ENCODE measurements at regions not wholly inside any gene's neighbourhood (a gene's known extent, or its start where the extent isn't known, plus 50 kb on each side); places are given as distances from the start of the nearest gene placed in this dataset.

- TF ChIP-seq CTCF (conservative IDR thresholded peaks at IDR 0.05; ENCODE audit: low read depth, low read length): no peak
- no peak for DNase-seq (ENCODE audit: low read depth)
Observed at GRCh38 chr5:165665735-165666400, 2160.4 kb downstream of the MAT2B start.

GRCh38 chr5:165673499-165673898 lies 2168.1 kb downstream of the MAT2B start:
- no peak for TF ChIP-seq CTCF (conservative IDR thresholded peaks at IDR 0.05; ENCODE audit: low read depth, low read length)
- no peak for DNase-seq (ENCODE audit: low read depth)
- no peak overlapping the region for H3K4me3 ChIP-seq (ENCODE audit: low read length)

More at GRCh38 chr5:165665735-165666400, 2160.4 kb downstream of the MAT2B start:
- no peak overlapping the region for H3K4me3 ChIP-seq (ENCODE audit: low read length)

- H3K4me3 ChIP-seq (ENCODE audit: low read length): no peak overlapping the region
- TF ChIP-seq CTCF (conservative IDR thresholded peaks at IDR 0.05; ENCODE audit: low read depth, low read length): no peak
- no peak for DNase-seq (ENCODE audit: low read depth)
Observed at GRCh38 chr5:165695796-165696195, 2190.4 kb downstream of the MAT2B start.

- no peak overlapping the region for H3K4me3 ChIP-seq (ENCODE audit: low read length)
- DNase-seq (ENCODE audit: low read depth): no peak
- TF ChIP-seq CTCF (conservative IDR thresholded peaks at IDR 0.05; ENCODE audit: low read depth, low read length): no peak
Observed at GRCh38 chr5:165705960-165706359, 2200.5 kb downstream of the MAT2B start.

- no peak for DNase-seq (ENCODE audit: low read depth)
- no peak for TF ChIP-seq CTCF (conservative IDR thresholded peaks at IDR 0.05; ENCODE audit: low read depth, low read length)
- no peak overlapping the region for H3K4me3 ChIP-seq (ENCODE audit: low read length)
Observed at GRCh38 chr5:165712011-165712410, 2206.6 kb downstream of the MAT2B start.

- no peak overlapping the region for H3K4me3 ChIP-seq (ENCODE audit: low read length)
- TF ChIP-seq CTCF (conservative IDR thresholded peaks at IDR 0.05; ENCODE audit: low read depth, low read length): no peak
- DNase-seq (ENCODE audit: low read depth): peak; percentile 25
Observed at GRCh38 chr5:165714598-165714997, 2209.2 kb downstream of the MAT2B start.

- TF ChIP-seq CTCF (conservative IDR thresholded peaks at IDR 0.05; ENCODE audit: low read depth, low read length): no peak
- no peak overlapping the region for H3K4me3 ChIP-seq (ENCODE audit: low read length)
- DNase-seq (ENCODE audit: low read depth): no peak
Observed at GRCh38 chr5:165720901-165721300, 2215.5 kb downstream of the MAT2B start.
